ENCODE measurements at regions not wholly inside any gene's neighbourhood (a gene's known extent, or its start where the extent isn't known, plus 50 kb on each side); places are given as distances from the start of the nearest gene placed in this dataset.
"Not testable (repeated sequence)": the region's sequence is repeated elsewhere in the genome, so short reads cannot be mapped to it uniquely, and the experiment has no call there.

DNA sequence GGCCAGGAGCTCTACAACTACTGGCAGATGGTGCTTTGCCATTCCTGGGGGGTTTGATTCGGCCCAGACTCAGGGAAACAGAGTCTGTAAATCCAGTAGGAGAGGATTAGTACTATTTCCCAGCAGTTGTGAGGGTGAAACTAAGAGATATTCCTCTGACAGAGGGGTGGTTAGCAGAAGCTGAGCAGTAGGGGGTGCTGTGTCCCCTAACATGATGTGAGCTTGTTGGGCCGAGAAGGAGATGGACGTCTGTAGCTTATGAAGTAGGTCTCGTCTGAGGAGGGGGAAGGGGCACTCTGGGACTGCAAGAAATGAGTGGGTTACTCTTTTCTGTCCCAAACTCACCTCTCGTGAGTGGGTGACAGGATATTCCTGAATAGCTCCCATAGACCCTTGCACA lies 179.2 kb upstream of the MBL2 start:
- Histone ChIP-seq H3K4me1 (ENCODE audit: low read depth, poor library complexity, severe bottlenecking) (no peaks in the 10 kb centered on the region), H3K4me2 (no peak overlapping the region), H3K9ac (no peak overlapping the region), H3K27me3 (ENCODE audit: insufficient read depth, low read depth) (no peaks in the 10 kb centered on the region), H4K20me1 (ENCODE audit: insufficient read depth) (no peaks in the 10 kb centered on the region), H2AFZ (ENCODE audit: low read depth) (no peak overlapping the region), H3K27ac (no peak overlapping the region), H3K79me2 (ENCODE audit: insufficient read depth, low read depth) (no peaks in the 10 kb centered on the region), H3K4me3 (IDR thresholded peaks at IDR 0.05; ENCODE audit: insufficient read depth, low read depth, low read length) (no peak overlapping the region), H3K36me3 (ENCODE audit: insufficient read depth) (no peaks in the 10 kb centered on the region)
- TF ChIP-seq, protein P1, sequence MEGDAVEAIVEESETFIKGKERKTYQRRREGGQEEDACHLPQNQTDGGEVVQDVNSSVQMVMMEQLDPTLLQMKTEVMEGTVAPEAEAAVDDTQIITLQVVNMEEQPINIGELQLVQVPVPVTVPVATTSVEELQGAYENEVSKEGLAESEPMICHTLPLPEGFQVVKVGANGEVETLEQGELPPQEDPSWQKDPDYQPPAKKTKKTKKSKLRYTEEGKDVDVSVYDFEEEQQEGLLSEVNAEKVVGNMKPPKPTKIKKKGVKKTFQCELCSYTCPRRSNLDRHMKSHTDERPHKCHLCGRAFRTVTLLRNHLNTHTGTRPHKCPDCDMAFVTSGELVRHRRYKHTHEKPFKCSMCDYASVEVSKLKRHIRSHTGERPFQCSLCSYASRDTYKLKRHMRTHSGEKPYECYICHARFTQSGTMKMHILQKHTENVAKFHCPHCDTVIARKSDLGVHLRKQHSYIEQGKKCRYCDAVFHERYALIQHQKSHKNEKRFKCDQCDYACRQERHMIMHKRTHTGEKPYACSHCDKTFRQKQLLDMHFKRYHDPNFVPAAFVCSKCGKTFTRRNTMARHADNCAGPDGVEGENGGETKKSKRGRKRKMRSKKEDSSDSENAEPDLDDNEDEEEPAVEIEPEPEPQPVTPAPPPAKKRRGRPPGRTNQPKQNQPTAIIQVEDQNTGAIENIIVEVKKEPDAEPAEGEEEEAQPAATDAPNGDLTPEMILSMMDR (conservative IDR thresholded peaks at IDR 0.05; ENCODE audit: low read depth, low read length): no peak

DNA sequence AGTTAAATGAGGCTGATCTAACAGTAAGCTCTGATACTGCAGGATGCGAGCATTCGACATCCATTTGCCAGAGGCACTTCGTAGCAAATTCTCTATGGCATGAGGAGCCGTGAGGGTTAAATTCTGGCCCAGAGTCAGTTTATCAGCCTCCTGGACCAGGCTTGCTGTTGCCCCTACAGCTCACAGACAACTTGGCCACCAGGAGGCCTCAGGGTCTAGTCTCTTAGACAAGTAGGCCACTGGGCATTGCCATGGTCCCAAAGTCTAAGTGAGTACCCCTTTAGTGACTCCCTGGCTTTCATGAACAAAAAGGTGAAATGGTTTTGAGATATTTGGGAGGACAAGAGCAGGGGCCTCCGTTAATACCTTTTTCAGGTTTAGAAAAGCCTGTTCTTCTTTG lies 178.0 kb upstream of the MBL2 start:
- TF ChIP-seq, protein P1 (conservative IDR thresholded peaks at IDR 0.05; ENCODE audit: low read depth, low read length): no peak
- no peak overlapping the region for H3K4me2 ChIP-seq
- H3K27me3 ChIP-seq (ENCODE audit: insufficient read depth, low read depth): no peaks in the 10 kb centered on the region
- H3K27ac ChIP-seq: no peak overlapping the region
- no peak overlapping the region for H2AFZ ChIP-seq (ENCODE audit: low read depth)
- H3K9ac ChIP-seq: no peak overlapping the region
- H3K4me1 ChIP-seq (ENCODE audit: low read depth, poor library complexity, severe bottlenecking): no peaks in the 10 kb centered on the region
- H3K4me3 ChIP-seq (IDR thresholded peaks at IDR 0.05; ENCODE audit: insufficient read depth, low read depth, low read length): no peak overlapping the region
- no peaks in the 10 kb centered on the region for H3K36me3 ChIP-seq (ENCODE audit: insufficient read depth)
- no peaks in the 10 kb centered on the region for H4K20me1 ChIP-seq (ENCODE audit: insufficient read depth)
- H3K79me2 ChIP-seq (ENCODE audit: insufficient read depth, low read depth): no peaks in the 10 kb centered on the region

- no peak overlapping the region for H3K4me3 ChIP-seq (IDR thresholded peaks at IDR 0.05; ENCODE audit: insufficient read depth, low read depth, low read length)
- no peak overlapping the region for H3K9ac ChIP-seq
- H4K20me1 ChIP-seq (ENCODE audit: insufficient read depth): no peaks in the 10 kb centered on the region
- H3K36me3 ChIP-seq (ENCODE audit: insufficient read depth): no peaks in the 10 kb centered on the region
- no peak overlapping the region for H2AFZ ChIP-seq (ENCODE audit: low read depth)
- no peaks in the 10 kb centered on the region for H3K27me3 ChIP-seq (ENCODE audit: insufficient read depth, low read depth)
- H3K79me2 ChIP-seq (ENCODE audit: insufficient read depth, low read depth): no peaks in the 10 kb centered on the region
- H3K4me1 ChIP-seq (ENCODE audit: low read depth, poor library complexity, severe bottlenecking): no peaks in the 10 kb centered on the region
- H3K4me2 ChIP-seq: no peak overlapping the region
- H3K27ac ChIP-seq: no peak overlapping the region
- TF ChIP-seq, protein P1 (conservative IDR thresholded peaks at IDR 0.05; ENCODE audit: low read depth, low read length): no peak
These were observed 177.3 kb upstream of the MBL2 start for GRCh38 chr10:52949899-52950298.

DNA sequence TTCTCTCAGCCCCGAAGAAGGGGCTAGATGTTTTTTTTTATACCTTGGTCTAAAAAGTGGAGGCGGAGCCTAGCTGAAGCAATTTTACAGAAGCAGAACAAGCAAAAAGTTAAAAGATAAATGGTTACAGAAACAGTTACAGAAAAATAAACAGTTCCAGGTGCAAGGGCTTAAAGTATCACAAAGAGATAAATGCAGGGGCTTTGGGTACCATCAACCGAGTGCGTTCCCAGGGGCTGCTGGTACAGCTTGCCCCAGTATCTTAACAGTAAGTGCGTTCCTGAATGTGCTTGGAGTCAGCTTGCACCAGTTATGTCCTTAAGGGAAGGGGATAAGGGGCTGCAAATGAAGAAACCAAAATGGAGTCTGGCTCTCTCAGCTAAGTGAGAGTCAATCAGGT lies 173.9 kb upstream of the MBL2 start:
- H3K9ac ChIP-seq: no peak overlapping the region
- H3K4me2 ChIP-seq: no peak overlapping the region
- H4K20me1 ChIP-seq (ENCODE audit: insufficient read depth): no peaks in the 10 kb centered on the region
- H3K27me3 ChIP-seq (ENCODE audit: insufficient read depth, low read depth): no peaks in the 10 kb centered on the region
- H3K4me1 ChIP-seq (ENCODE audit: low read depth, poor library complexity, severe bottlenecking): no peaks in the 10 kb centered on the region
- TF ChIP-seq, protein P1 (conservative IDR thresholded peaks at IDR 0.05; ENCODE audit: low read depth, low read length): no peak
- no peaks in the 10 kb centered on the region for H3K36me3 ChIP-seq (ENCODE audit: insufficient read depth)
- no peak overlapping the region for H3K27ac ChIP-seq
- no peak overlapping the region for H2AFZ ChIP-seq (ENCODE audit: low read depth)
- no peak overlapping the region for H3K4me3 ChIP-seq (IDR thresholded peaks at IDR 0.05; ENCODE audit: insufficient read depth, low read depth, low read length)
- H3K79me2 ChIP-seq (ENCODE audit: insufficient read depth, low read depth): no peaks in the 10 kb centered on the region

GRCh38 chr10:52945521-52945920 lies 172.9 kb upstream of the MBL2 start:
- not testable (repeated sequence) for H3K4me3 ChIP-seq (IDR thresholded peaks at IDR 0.05; ENCODE audit: insufficient read depth, low read depth, low read length); H3K4me1 ChIP-seq (ENCODE audit: low read depth, poor library complexity, severe bottlenecking); H2AFZ ChIP-seq (ENCODE audit: low read depth); H3K27ac ChIP-seq; H3K9ac ChIP-seq; H3K79me2 ChIP-seq (ENCODE audit: insufficient read depth, low read depth); H3K27me3 ChIP-seq (ENCODE audit: insufficient read depth, low read depth); H3K36me3 ChIP-seq (ENCODE audit: insufficient read depth); H4K20me1 ChIP-seq (ENCODE audit: insufficient read depth); H3K4me2 ChIP-seq

Data from KMS-11 (cell line).